HG02759 (cell line): ENCODE measurements at regions not wholly inside any gene's neighbourhood (a gene's known extent, or its start where the extent isn't known, plus 50 kb on each side); places are given as distances from the start of the nearest gene placed in this dataset.

ENCODE experiments used
- ATAC-seq: cut with Tn5 transposase; IDR thresholded peaks from one replicate; pipeline ENCODE4 v1.9.1; 2021; ENCODE audit warnings: mild to moderate bottlenecking, moderate library complexity; ENCODE audit not compliant: unreplicated experiment

- ATAC-seq: no peak
Observed at GRCh38 chr12:12015073-12015685, 55.6 kb upstream of the BCL2L14 start.

DNA sequence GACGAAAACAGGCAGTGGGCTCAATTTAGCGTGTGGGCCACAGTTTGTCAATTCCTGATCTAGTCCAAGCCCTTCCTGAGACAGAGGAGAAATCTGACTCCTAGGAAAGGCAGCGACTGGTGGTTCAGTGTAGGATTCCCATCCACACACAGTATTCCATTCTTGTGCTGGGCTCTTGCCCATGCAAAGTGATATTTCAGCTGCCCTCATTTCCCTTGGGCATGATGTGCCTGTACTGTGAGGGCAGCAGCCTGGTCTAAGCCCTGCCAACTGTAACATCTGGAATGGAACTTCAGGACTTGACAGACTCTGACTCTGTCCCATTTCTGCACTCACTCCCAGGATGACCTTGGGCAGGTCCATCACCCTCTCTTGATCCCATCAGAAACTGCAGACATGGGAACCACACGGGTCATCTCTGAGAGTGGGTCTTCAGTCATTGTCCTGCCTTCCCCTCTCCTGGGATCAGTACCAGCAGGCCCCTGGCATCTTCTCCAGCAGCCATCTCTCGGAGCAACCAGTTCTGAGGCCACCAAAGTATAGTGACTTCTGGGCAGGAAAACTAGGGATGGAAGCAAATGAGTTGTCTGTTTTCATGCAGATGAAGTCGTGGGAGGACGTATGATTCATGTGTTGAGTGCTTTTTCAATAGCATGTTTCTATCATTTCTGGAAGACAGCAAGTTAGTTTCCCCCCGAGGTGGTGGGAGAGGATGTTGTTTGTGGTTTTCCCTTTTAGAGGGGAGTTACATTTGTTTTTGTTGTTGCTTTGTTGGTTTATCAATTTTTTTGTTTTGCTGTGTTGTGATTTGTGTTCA is 54.2 kb upstream of the BCL2L14 start:
- ATAC-seq: no peak

DNA sequence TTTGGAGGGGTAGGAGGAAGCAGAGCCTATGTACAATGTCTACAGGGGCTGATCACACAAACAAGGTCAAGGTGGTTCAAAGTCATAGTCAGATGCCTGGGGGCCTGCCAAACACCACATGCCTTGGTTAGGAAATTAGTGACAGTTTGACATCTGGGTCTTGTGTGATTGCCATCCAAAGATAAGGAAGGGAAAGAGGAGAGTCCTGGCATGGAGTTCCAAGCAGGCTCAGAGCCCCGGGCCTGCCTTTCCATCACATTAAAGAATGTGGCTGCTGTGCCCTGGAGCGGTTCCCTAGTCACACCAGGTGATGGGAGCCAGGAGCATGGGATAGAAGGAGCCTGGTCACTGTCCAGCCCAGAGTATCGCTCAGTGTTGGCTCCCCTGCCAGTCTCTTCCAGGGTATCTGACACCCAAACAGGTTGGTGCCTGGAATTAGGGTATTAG is 53.6 kb upstream of the BCL2L14 start:
- ATAC-seq: no peak

DNA sequence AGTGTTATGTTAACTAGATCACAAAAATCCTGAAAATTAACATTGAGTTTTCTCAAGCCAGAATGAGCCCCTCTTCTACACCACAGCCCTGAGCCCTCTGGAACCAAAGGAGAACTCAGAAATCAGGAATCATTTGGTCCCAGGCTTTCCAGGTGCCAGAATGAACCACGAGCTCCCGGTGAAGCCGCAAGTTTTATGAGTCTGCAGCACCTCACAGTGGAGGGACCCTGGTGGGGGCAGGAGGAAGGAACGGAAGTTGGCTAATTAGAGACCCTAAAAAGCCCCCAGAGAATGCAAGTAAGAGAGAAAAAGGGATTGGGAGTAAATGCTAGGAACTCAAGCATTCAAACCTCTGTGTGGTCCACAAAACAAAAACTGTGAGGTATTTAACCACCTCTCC is 52.9 kb upstream of the BCL2L14 start:
- no peak for ATAC-seq

DNA sequence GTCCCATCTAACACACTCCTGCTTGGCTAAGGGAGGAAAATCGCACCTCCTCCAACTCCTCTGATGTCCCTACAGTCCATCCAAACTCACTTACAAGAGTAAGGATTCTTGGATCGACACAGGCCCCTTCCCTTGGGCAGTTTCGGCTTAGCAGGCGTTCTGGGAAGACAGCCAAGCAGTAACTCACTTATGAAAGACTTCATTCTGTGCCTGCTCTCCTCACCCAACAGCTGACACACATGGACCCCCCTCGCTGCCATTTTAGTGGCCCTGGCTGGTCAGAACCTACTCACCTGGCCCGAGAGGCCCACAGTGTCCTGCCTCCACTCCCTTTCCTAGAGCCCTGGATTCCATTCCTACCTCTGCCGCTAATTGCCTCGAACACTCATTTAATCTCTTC is 52.3 kb upstream of the BCL2L14 start:
- no peak for ATAC-seq

DNA sequence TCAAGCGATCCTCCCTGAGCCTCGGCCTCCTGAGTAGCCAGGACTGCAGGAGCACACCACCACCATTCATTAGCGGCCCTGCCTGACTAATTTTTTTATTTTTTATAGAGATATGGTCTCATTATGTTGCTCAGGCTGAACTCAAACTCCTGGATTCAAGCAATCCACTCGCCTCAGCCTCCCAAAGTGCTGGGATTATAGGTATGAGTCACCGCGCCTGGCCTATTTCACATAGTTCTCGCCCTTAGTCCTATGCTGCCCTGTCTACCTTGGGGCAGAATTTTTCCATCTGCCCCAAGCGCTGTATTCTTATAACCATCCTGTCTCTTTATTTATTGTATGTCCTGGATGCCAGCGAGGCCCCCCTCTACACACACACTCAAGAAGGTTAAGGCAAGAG is 50.9 kb upstream of the BCL2L14 start:
- no peak for ATAC-seq

- no peak for ATAC-seq
Observed at GRCh38 chr12:12020762-12021161, 50.0 kb upstream of the BCL2L14 start.
